Osteoblast (primary cell): ENCODE measurements at regions not wholly inside any gene's neighbourhood (a gene's known extent, or its start where the extent isn't known, plus 50 kb on each side); places are given as distances from the start of the nearest gene placed in this dataset.

ENCODE experiments used
- DNase-seq: peaks from one replicate; pipeline ENCODE4 v3.0.0; 2011; ENCODE audit warnings: low spot score, mixed read lengths; ENCODE audit not compliant: insufficient read length; ENCODE audit errors: missing footprints
- H2AFZ ChIP-seq: 2 replicates; pipeline ENCODE4 v1.6.0; 2011; ENCODE audit warnings: mild to moderate bottlenecking, low read length
- H3K27ac ChIP-seq: 2 replicates; pipeline ENCODE4 v1.5.1; 2011; ENCODE audit warnings: mild to moderate bottlenecking, low read depth, low read length, moderate library complexity
- H3K27me3 ChIP-seq: 2 replicates; pipeline ENCODE4 v1.6.0; 2012; ENCODE audit warnings: mild to moderate bottlenecking, control low read depth, inconsistent platforms, low read length, moderate library complexity; ENCODE audit not compliant: insufficient read depth
- H3K36me3 ChIP-seq: 2 replicates; pipeline ENCODE4 v1.5.1; 2011; ENCODE audit warnings: mild to moderate bottlenecking, low read length, control low read depth, moderate library complexity; ENCODE audit not compliant: insufficient read depth
- H3K4me1 ChIP-seq: 2 replicates; pipeline ENCODE4 v1.5.1; 2011; ENCODE audit warnings: mild to moderate bottlenecking, low read length, control low read depth, moderate library complexity; ENCODE audit not compliant: insufficient read depth
- H3K4me2 ChIP-seq: 2 replicates; pipeline ENCODE4 v1.6.0; 2011; ENCODE audit warnings: mild to moderate bottlenecking, low read length; ENCODE audit not compliant: insufficient read depth
- H3K4me3 ChIP-seq: fragments of 200-600 bp; sonication (generic); 3 replicates; pipeline ENCODE4 v1.5.1; 2012; ENCODE audit warnings: mild to moderate bottlenecking, low read length, inconsistent platforms; ENCODE audit not compliant: insufficient read depth
- H3K79me2 ChIP-seq: 2 replicates; pipeline ENCODE4 v1.6.0; 2012; ENCODE audit warnings: mild to moderate bottlenecking, low read length, control low read depth, inconsistent platforms; ENCODE audit not compliant: insufficient read depth
- H3K9me3 ChIP-seq: 2 replicates; pipeline ENCODE4 v1.5.1; 2011; ENCODE audit warnings: low read depth, low read length, control low read depth
- H4K20me1 ChIP-seq: 2 replicates; pipeline ENCODE4 v1.6.0; 2012; ENCODE audit warnings: mild to moderate bottlenecking, low read length, control low read depth; ENCODE audit not compliant: insufficient read depth
- CTCF ChIP-seq: IDR thresholded peaks from 2 replicates; pipeline ENCODE4 v1.5.1; 2011; ENCODE audit warnings: mild to moderate bottlenecking, low read depth, low read length, moderate library complexity; ENCODE audit errors: extremely low read depth

GRCh38 chr11:81449588-81450156, 1284.0 kb downstream of the FAM181B start:
- Histone ChIP-seq H3K9me3 (no peaks in the 10 kb centered on the region), H3K79me2 (no peaks in the 10 kb centered on the region), H3K27ac (no peak overlapping the region), H3K36me3 (no peaks in the 10 kb centered on the region), H3K4me2 (no peak overlapping the region), H3K4me3 (no peak overlapping the region), H2AFZ (no peak overlapping the region), H3K4me1 (no peaks in the 10 kb centered on the region), H4K20me1 (no peaks in the 10 kb centered on the region), H3K27me3 (no peaks in the 10 kb centered on the region)
- no peak for DNase-seq
- no peak for TF ChIP-seq CTCF

- Histone ChIP-seq H3K27ac (no peak overlapping the region), H3K4me1 (no peaks in the 10 kb centered on the region), H3K79me2 (no peaks in the 10 kb centered on the region), H3K4me2 (no peak overlapping the region), H3K4me3 (no peak overlapping the region), H3K36me3 (no peaks in the 10 kb centered on the region), H3K27me3 (no peaks in the 10 kb centered on the region), H2AFZ (no peak overlapping the region), H3K9me3 (no peaks in the 10 kb centered on the region), H4K20me1 (no peaks in the 10 kb centered on the region)
- TF ChIP-seq CTCF: no peak
- no peak for DNase-seq
Measured at GRCh38 chr11:81444297-81444696, 1289.4 kb downstream of the FAM181B start.

GRCh38 chr11:81432333-81432732, 1301.3 kb downstream of the FAM181B start:
- Histone ChIP-seq H4K20me1 (no peaks in the 10 kb centered on the region), H3K79me2 (no peaks in the 10 kb centered on the region), H3K4me2 (no peak overlapping the region), H2AFZ (no peak overlapping the region), H3K4me1 (no peaks in the 10 kb centered on the region), H3K9me3 (peaks cover 5% of the 10 kb centered on the region), H3K4me3 (no peak overlapping the region), H3K27me3 (no peaks in the 10 kb centered on the region), H3K36me3 (no peaks in the 10 kb centered on the region), H3K27ac (no peak overlapping the region)
- no peak for DNase-seq
- TF ChIP-seq CTCF: no peak

GRCh38 chr11:81424822-81425221, 1308.8 kb downstream of the FAM181B start:
- no peak overlapping the region for H2AFZ ChIP-seq

More at GRCh38 chr11:81424822-81425221, 1308.8 kb downstream of the FAM181B start:
- no peak for TF ChIP-seq CTCF
- no peaks in the 10 kb centered on the region for H3K79me2 ChIP-seq
- H3K36me3 ChIP-seq: no peaks in the 10 kb centered on the region
- H3K4me1 ChIP-seq: no peaks in the 10 kb centered on the region
- H3K4me2 ChIP-seq: no peak overlapping the region
- H3K27me3 ChIP-seq: no peaks in the 10 kb centered on the region
- no peak overlapping the region for H3K4me3 ChIP-seq
- H3K27ac ChIP-seq: no peak overlapping the region
- H4K20me1 ChIP-seq: no peaks in the 10 kb centered on the region
- DNase-seq: no peak
- H3K9me3 ChIP-seq: peaks cover 2% of the 10 kb centered on the region
